ENCODE measurements at regions not wholly inside any gene's neighbourhood (a gene's known extent, or its start where the extent isn't known, plus 50 kb on each side); places are given as distances from the start of the nearest gene placed in this dataset.

GRCh38 chr16:25433388-25433787 is 175.7 kb upstream of the ZKSCAN2 start:
- no peaks in the 10 kb centered on the region for H3K4me1 Mint-ChIP-seq
- no peaks in the 10 kb centered on the region for H3K36me3 Mint-ChIP-seq
- Histone ChIP-seq H2AFZ (ENCODE audit: insufficient read depth, low read depth, low read length, poor library complexity, severe bottlenecking) (no peak overlapping the region), H3K9me3 (replicated peaks in 1 of 2; ENCODE audit: control insufficient read depth in 1 of 2, insufficient read depth in 1 of 2, low read length in 2 of 2) (peaks cover 0 to 1% of the 10 kb centered on the region in 2 donors), H3K27ac (ENCODE audit: low read depth in 1 of 2, low read length in 2 of 2) (no peak overlapping the region), H3K4me1 (ENCODE audit: control insufficient read depth in 1 of 2, insufficient read depth in 2 of 2, low read length in 2 of 2) (no peaks in the 10 kb centered on the region), H3K9ac (ENCODE audit: insufficient read depth, low read length, poor library complexity, severe bottlenecking) (no peak overlapping the region), H3K36me3 (replicated peaks in 1 of 2; ENCODE audit: control insufficient read depth in 1 of 2, insufficient read depth in 2 of 2, low read length in 2 of 2) (no peaks in the 10 kb centered on the region), H3K4me3 (replicated peaks in 1 of 3; ENCODE audit: low read depth in 2 of 3, low read length in 3 of 3) (no peak overlapping the region), H3K79me2 (ENCODE audit: insufficient read depth, low read length) (no peaks in the 10 kb centered on the region), H3K4me2 (replicated peaks; ENCODE audit: extremely low read depth, low read length, poor library complexity, severe bottlenecking) (no peak overlapping the region), H4K20me1 (ENCODE audit: insufficient read depth, low read length) (no peaks in the 10 kb centered on the region), H3K27me3 (ENCODE audit: control insufficient read depth in 2 of 2, insufficient read depth in 2 of 2, low read length in 2 of 2) (no peaks in the 10 kb centered on the region)
- WGBS (ENCODE audit: insufficient coverage), result 70% methylated on average over 4 of the region's 4 CpGs
- no peak overlapping the region for H3K27ac Mint-ChIP-seq
- intact Hi-C loops (cut with micrococcal nuclease), result no loop called here
- peaks cover 0 to 3% (median 1%) of the 10 kb centered on the region in 7 donors for H3K9me3 Mint-ChIP-seq
- no peak overlapping the region for H3K4me3 Mint-ChIP-seq
- no peak for DNase-seq
- TF ChIP-seq CTCF (IDR thresholded peaks at IDR 0.05), result no peak
- H3K27me3 Mint-ChIP-seq (ENCODE audit: low read depth in 3 of 3), result peaks cover 1 to 4% (median 1%) of the 10 kb centered on the region in 3 donors

GRCh38 chr16:25431472-25431871 is 173.8 kb upstream of the ZKSCAN2 start:
- Histone ChIP-seq H3K4me3 (replicated peaks in 1 of 3; ENCODE audit: low read depth in 2 of 3, low read length in 3 of 3) (no peak overlapping the region), H3K4me2 (replicated peaks; ENCODE audit: extremely low read depth, low read length, poor library complexity, severe bottlenecking) (no peak overlapping the region), H3K79me2 (ENCODE audit: insufficient read depth, low read length) (no peaks in the 10 kb centered on the region), H3K27ac (ENCODE audit: low read depth in 1 of 2, low read length in 2 of 2) (no peak overlapping the region), H3K36me3 (replicated peaks in 1 of 2; ENCODE audit: control insufficient read depth in 1 of 2, insufficient read depth in 2 of 2, low read length in 2 of 2) (no peaks in the 10 kb centered on the region), H3K27me3 (ENCODE audit: control insufficient read depth in 2 of 2, insufficient read depth in 2 of 2, low read length in 2 of 2) (no peaks in the 10 kb centered on the region), H3K9ac (ENCODE audit: insufficient read depth, low read length, poor library complexity, severe bottlenecking) (no peak overlapping the region), H3K9me3 (replicated peaks in 1 of 2; ENCODE audit: control insufficient read depth in 1 of 2, insufficient read depth in 1 of 2, low read length in 2 of 2) (peaks cover 0 to 8% of the 10 kb centered on the region in 2 donors), H4K20me1 (ENCODE audit: insufficient read depth, low read length) (no peaks in the 10 kb centered on the region), H3K4me1 (ENCODE audit: control insufficient read depth in 1 of 2, insufficient read depth in 2 of 2, low read length in 2 of 2) (no peaks in the 10 kb centered on the region), H2AFZ (ENCODE audit: insufficient read depth, low read depth, low read length, poor library complexity, severe bottlenecking) (no peak overlapping the region)
- no peak overlapping the region for H3K4me3 Mint-ChIP-seq
- no peak for TF ChIP-seq CTCF (IDR thresholded peaks at IDR 0.05)
- no peak for DNase-seq
- intact Hi-C loops (cut with micrococcal nuclease), result no loop called here
- no peaks in the 10 kb centered on the region for H3K4me1 Mint-ChIP-seq
- H3K27me3 Mint-ChIP-seq (ENCODE audit: low read depth in 3 of 3), result peaks cover 1 to 2% (median 1%) of the 10 kb centered on the region in 3 donors
- 89% methylated on average over 6 of the region's 7 CpGs for WGBS (ENCODE audit: insufficient coverage)
- no peaks in the 10 kb centered on the region for H3K36me3 Mint-ChIP-seq
- H3K9me3 Mint-ChIP-seq, result peaks cover 0 to 13% (median 4%) of the 10 kb centered on the region in 7 donors
- H3K27ac Mint-ChIP-seq, result no peak overlapping the region
